ENCODE measurements at regions not wholly inside any gene's neighbourhood (a gene's known extent, or its start where the extent isn't known, plus 50 kb on each side); places are given as distances from the start of the nearest gene placed in this dataset.

- Histone ChIP-seq H3K27ac (no peak overlapping the region), H3K4me3 (no peak overlapping the region), H3K4me1 (no peaks in the 10 kb centered on the region), H3K27me3 (no peaks in the 10 kb centered on the region), H3K9ac (ENCODE audit: low read depth in 2 of 2, low read length in 2 of 2) (no peak overlapping the region), H3K36me3 (no peaks in the 10 kb centered on the region), H3K9me3 (no peaks in the 10 kb centered on the region)
- intact Hi-C loops (cut with DNase I): no loop called here
- no peak for DNase-seq
- no peak for TF ChIP-seq CTCF (IDR thresholded peaks at IDR 0.05)
Observed at GRCh38 chr5:174589599-174589998, 134.8 kb upstream of the MSX2 start.

- Histone ChIP-seq H3K9me3 (no peaks in the 10 kb centered on the region), H3K9ac (ENCODE audit: low read depth in 2 of 2, low read length in 2 of 2) (no peak overlapping the region), H3K27me3 (no peaks in the 10 kb centered on the region), H3K36me3 (no peaks in the 10 kb centered on the region), H3K4me1 (no peaks in the 10 kb centered on the region), H3K4me3 (no peak overlapping the region), H3K27ac (no peak overlapping the region)
- intact Hi-C loops (cut with DNase I): no loop called here
- no peak for DNase-seq
- no peak for TF ChIP-seq CTCF (IDR thresholded peaks at IDR 0.05)
Observed at GRCh38 chr5:174590820-174591219, 133.6 kb upstream of the MSX2 start.

- DNase-seq: no peak
- no peaks in the 10 kb centered on the region for H3K36me3 ChIP-seq
Observed at GRCh38 chr5:174596429-174596828, 128.0 kb upstream of the MSX2 start.

GRCh38 chr5:174599992-174600391, 124.4 kb upstream of the MSX2 start:
- Histone ChIP-seq H3K27ac (no peak overlapping the region), H3K9me3 (no peaks in the 10 kb centered on the region), H3K9ac (ENCODE audit: low read depth in 2 of 2, low read length in 2 of 2) (no peak overlapping the region), H3K4me1 (no peaks in the 10 kb centered on the region), H3K36me3 (no peaks in the 10 kb centered on the region), H3K27me3 (no peaks in the 10 kb centered on the region), H3K4me3 (no peak overlapping the region)
- intact Hi-C loops (cut with DNase I): no loop called here
- no peak for TF ChIP-seq CTCF (IDR thresholded peaks at IDR 0.05)
- no peak for DNase-seq

More at GRCh38 chr5:174596429-174596828, 128.0 kb upstream of the MSX2 start:
- Histone ChIP-seq H3K9me3 (no peaks in the 10 kb centered on the region), H3K27ac (no peak overlapping the region), H3K27me3 (no peaks in the 10 kb centered on the region), H3K4me3 (no peak overlapping the region), H3K4me1 (no peaks in the 10 kb centered on the region), H3K9ac (ENCODE audit: low read depth in 2 of 2, low read length in 2 of 2) (no peak overlapping the region)
- no peak for TF ChIP-seq CTCF (IDR thresholded peaks at IDR 0.05)
- intact Hi-C loops (cut with DNase I): no loop called here

- H3K27me3 ChIP-seq: no peaks in the 10 kb centered on the region
- no peaks in the 10 kb centered on the region for H3K36me3 ChIP-seq
- H3K4me3 ChIP-seq: no peak overlapping the region
- intact Hi-C loops (cut with DNase I): no loop called here
- DNase-seq: no peak
- H3K9ac ChIP-seq (ENCODE audit: low read depth in 2 of 2, low read length in 2 of 2): no peak overlapping the region
- no peaks in the 10 kb centered on the region for H3K4me1 ChIP-seq
- H3K27ac ChIP-seq: no peak overlapping the region
- no peak for TF ChIP-seq CTCF (IDR thresholded peaks at IDR 0.05)
- no peaks in the 10 kb centered on the region for H3K9me3 ChIP-seq
Observed at GRCh38 chr5:174601946-174602345, 122.4 kb upstream of the MSX2 start.

GRCh38 chr5:174606153-174606552, 118.2 kb upstream of the MSX2 start:
- Histone ChIP-seq H3K9ac (ENCODE audit: low read depth in 2 of 2, low read length in 2 of 2) (no peak overlapping the region), H3K27ac (no peak overlapping the region), H3K36me3 (no peaks in the 10 kb centered on the region), H3K27me3 (no peaks in the 10 kb centered on the region), H3K4me1 (no peaks in the 10 kb centered on the region), H3K9me3 (no peaks in the 10 kb centered on the region), H3K4me3 (no peak overlapping the region)
- no peak for DNase-seq
- TF ChIP-seq CTCF (IDR thresholded peaks at IDR 0.05): no peak
- intact Hi-C loops (cut with DNase I): no loop called here
